HEK293T (cell line): ENCODE measurements at regions not wholly inside any gene's neighbourhood (a gene's known extent, or its start where the extent isn't known, plus 50 kb on each side); places are given as distances from the start of the nearest gene placed in this dataset.

Source experiments
- CTCF ChIA-PET: fragments of 350-600 bp; formaldehyde crosslinking; extraction: SDS; loops from one replicate; lab custom pipeline; 2021; ENCODE audit warnings: antibody characterized with exemption, inconsistent platforms; lab: Yijun Ruan, JAX
- POLR2A ChIA-PET: fragments of 350-600 bp; formaldehyde crosslinking; extraction: SDS; loops from one replicate; lab custom pipeline; 2020; ENCODE audit warnings: antibody characterized with exemption, inconsistent platforms; lab: Yijun Ruan, JAX
- DNase-seq: peaks from one replicate; pipeline ENCODE4 v3.0.0; 2012; ENCODE audit warnings: mixed read lengths; ENCODE audit errors: extremely low spot score
- ARNT ChIP-seq: fragments of 450-650 bp; IDR thresholded peaks from 2 replicates; pipeline ENCODE4 v1.6.1; 2017; ENCODE audit warnings: mild to moderate bottlenecking
- BHLHE40 ChIP-seq: fragments of 450-650 bp; IDR thresholded peaks from 2 replicates; pipeline ENCODE4 v1.6.1; 2016; ENCODE audit warnings: mild to moderate bottlenecking, moderate library complexity, borderline replicate concordance
- CTBP1 ChIP-seq: fragments of 450-650 bp; IDR thresholded peaks from 2 replicates; pipeline ENCODE4 v1.6.1; 2016; ENCODE audit warnings: borderline replicate concordance
- ELF4 ChIP-seq: fragments of 450-650 bp; IDR thresholded peaks from 2 replicates; pipeline ENCODE4 v1.6.1; 2017; ENCODE audit warnings: antibody characterized with exemption
- FOXA1 ChIP-seq: fragments of 450-650 bp; IDR thresholded peaks from 2 replicates; pipeline ENCODE4 v1.6.1; 2016; ENCODE audit warnings: mild to moderate bottlenecking
- FOXK2 ChIP-seq: fragments of 450-650 bp; IDR thresholded peaks from 2 replicates; pipeline ENCODE4 v1.6.1; 2016; ENCODE audit warnings: mild to moderate bottlenecking
- FOXM1 ChIP-seq: fragments of 450-650 bp; IDR thresholded peaks from 2 replicates; pipeline ENCODE4 v1.6.1; 2017; ENCODE audit warnings: mild to moderate bottlenecking, borderline replicate concordance
- HDGF ChIP-seq: fragments of 450-650 bp; IDR thresholded peaks from 2 replicates; pipeline ENCODE4 v1.6.1; 2017; ENCODE audit warnings: antibody characterized with exemption, borderline replicate concordance
- L3MBTL2 ChIP-seq: fragments of 450-650 bp; conservative IDR thresholded peaks from 2 replicates; pipeline ENCODE4 v1.6.1; 2016; ENCODE audit warnings: mild to moderate bottlenecking
- LEF1 ChIP-seq: fragments of 450-650 bp; IDR thresholded peaks from 2 replicates; pipeline ENCODE4 v1.6.1; 2017; ENCODE audit warnings: mild to moderate bottlenecking, borderline replicate concordance
- NFRKB ChIP-seq: fragments of 450-650 bp; IDR thresholded peaks from 2 replicates; pipeline ENCODE4 v1.6.1; 2016; ENCODE audit warnings: mild to moderate bottlenecking, moderate library complexity
- PKNOX1 ChIP-seq: fragments of 450-650 bp; IDR thresholded peaks from 2 replicates; pipeline ENCODE4 v1.6.1; 2016
- SP1 ChIP-seq: fragments of 450-650 bp; IDR thresholded peaks from 2 replicates; pipeline ENCODE4 v1.6.1; 2017
- SUZ12 ChIP-seq: fragments of 450-650 bp; IDR thresholded peaks from 2 replicates; pipeline ENCODE4 v1.6.1; 2016; ENCODE audit warnings: mild to moderate bottlenecking
- TARDBP ChIP-seq: fragments of 450-650 bp; IDR thresholded peaks from 2 replicates; pipeline ENCODE4 v1.6.1; 2016
- ZNF384 ChIP-seq: fragments of 450-650 bp; IDR thresholded peaks from 2 replicates; pipeline ENCODE4 v1.6.1; 2016

GRCh38 chr22:22813126-22814075, 74.2 kb upstream of the IGLL5 start:
- POLR2A ChIA-PET = no interaction called here
- CTCF ChIA-PET = no interaction called here
- DNase-seq = no peak
- TF ChIP-seq BHLHE40 = no peak
- no peak for TF ChIP-seq PKNOX1
- TF ChIP-seq CTBP1 = no peak
- TF ChIP-seq FOXM1 = no peak
- TF ChIP-seq TARDBP = no peak
- no peak for TF ChIP-seq ELF4
- TF ChIP-seq ARNT = no peak
- TF ChIP-seq FOXA1 = no peak
- TF ChIP-seq SUZ12 = no peak

DNA sequence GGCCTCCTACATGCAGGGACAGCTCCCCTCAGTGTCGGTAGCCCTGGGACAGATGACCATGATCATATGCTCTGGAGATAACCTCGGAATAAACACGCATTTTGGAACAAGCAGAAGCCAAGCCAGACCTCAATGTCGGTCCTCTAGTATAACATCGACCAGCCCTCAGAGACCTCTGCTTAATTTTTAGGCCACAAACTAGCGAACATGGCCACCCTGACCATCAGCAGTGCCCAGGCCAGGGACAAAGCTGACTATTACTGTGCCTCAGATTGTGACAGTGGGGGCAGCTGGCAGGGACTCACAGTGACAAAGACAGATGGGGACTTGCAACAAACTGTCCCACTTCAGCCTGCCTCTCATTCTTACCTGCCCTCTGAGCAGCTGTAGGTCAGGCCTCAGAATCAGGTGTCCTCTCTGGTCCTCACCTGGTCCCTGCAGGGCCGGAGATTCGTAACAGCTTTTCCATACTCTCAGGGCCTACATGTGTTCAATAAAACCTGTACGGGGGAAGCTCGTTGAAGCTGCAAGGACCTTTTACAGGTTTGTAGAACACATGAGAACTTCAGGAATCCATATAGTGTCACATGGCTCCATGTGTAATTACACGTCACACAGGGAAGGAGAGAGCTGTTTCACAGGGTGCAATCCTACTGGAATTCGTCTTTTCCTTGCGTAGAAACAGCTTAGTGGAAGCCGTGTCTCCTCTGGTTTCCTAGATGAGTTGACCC, 72.8 kb upstream of the IGLL5 start:
- CTCF ChIA-PET = interaction anchor here (0.8 kb wide), 1 partner anchor 12 kb away, joined by 3 read pairs; no protein-coding TSS in a partner anchor
- no peak for DNase-seq
- no peak for TF ChIP-seq FOXA1
- POLR2A ChIA-PET = no interaction called here

- CTCF ChIA-PET = interaction anchor here (0.8 kb wide), 1 partner anchor 13 kb away, joined by 3 read pairs; no protein-coding TSS in a partner anchor
- DNase-seq = no peak
- no peak for TF ChIP-seq TARDBP
- no peak for TF ChIP-seq NFRKB
- TF ChIP-seq L3MBTL2 = no peak
- no peak for TF ChIP-seq PKNOX1
- TF ChIP-seq FOXK2 = no peak
- TF ChIP-seq ZNF384 = no peak
- no peak for TF ChIP-seq ELF4
- no peak for TF ChIP-seq LEF1
- no peak for TF ChIP-seq HDGF
- TF ChIP-seq FOXM1 = no peak
- POLR2A ChIA-PET = no interaction called here
Measured at GRCh38 chr22:22815397-22816170, 72.0 kb upstream of the IGLL5 start.

- CTCF ChIA-PET = interaction anchor here (0.6 kb wide), 1 partner anchor 126 kb away, joined by 3 read pairs; no protein-coding TSS in a partner anchor
- TF ChIP-seq L3MBTL2 (no peak), ARNT (no peak), SP1 (no peak), TARDBP (no peak), FOXA1 (no peak), LEF1 (no peak), SUZ12 (no peak)
- DNase-seq = no peak
- POLR2A ChIA-PET = no interaction called here
Measured at GRCh38 chr22:22816171-22816514, 71.5 kb upstream of the IGLL5 start.

DNA sequence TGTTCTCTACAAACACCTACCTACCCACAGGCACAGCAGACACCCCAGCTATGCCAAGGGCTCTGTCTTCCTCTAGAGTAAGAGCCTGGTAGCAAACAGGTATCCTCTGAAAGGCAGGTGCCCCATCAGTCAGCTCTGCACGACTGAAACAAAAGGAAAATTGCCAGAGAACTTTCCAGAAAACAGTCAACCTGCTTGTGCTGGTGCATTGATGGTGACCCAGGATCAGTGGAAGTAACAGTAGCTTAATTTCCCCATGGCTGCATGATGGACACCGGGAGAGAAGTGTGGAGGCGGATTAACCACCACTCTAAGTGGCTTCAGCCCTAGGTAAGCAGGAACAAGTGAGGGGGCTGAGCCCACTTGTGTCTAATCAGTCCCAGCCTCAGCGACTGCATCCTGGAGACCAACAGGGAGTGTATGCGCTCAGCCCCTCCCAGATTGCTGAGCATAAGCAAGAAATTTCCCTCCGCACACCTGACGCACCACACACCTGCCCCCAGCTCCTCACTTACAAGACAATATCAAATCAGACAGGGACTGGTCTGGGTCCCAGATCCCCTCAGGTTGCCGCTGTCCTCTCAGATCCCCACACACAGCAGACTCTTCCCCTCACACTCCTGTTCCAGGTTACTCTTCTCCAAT, 70.7 kb upstream of the IGLL5 start:
- CTCF ChIA-PET = interaction anchor here (0.6 kb wide), 1 partner anchor 125 kb away, joined by 3 read pairs; no protein-coding TSS in a partner anchor
- TF ChIP-seq TARDBP (no peak), CTBP1 (no peak), SP1 (no peak), ZNF384 (no peak), NFRKB (no peak)
- no peak for DNase-seq
- POLR2A ChIA-PET = no interaction called here

- ChIA-PET POLR2A (no interaction called here), CTCF (no interaction called here)
Measured at GRCh38 chr22:22817468-22818201, 70.0 kb upstream of the IGLL5 start.

More at GRCh38 chr22:22817468-22818201, 70.0 kb upstream of the IGLL5 start:
- TF ChIP-seq PKNOX1 (no peak), LEF1 (no peak), TARDBP (no peak), L3MBTL2 (no peak), ZNF384 (no peak), SUZ12 (no peak), CTBP1 (no peak), ELF4 (no peak), FOXA1 (no peak), HDGF (no peak), BHLHE40 (no peak), ARNT (no peak), FOXK2 (no peak), NFRKB (no peak)
- DNase-seq = no peak
